ENCODE measurements at regions not wholly inside any gene's neighbourhood (a gene's known extent, or its start where the extent isn't known, plus 50 kb on each side); places are given as distances from the start of the nearest gene placed in this dataset.

- TF ChIP-seq CTCF (IDR thresholded peaks at IDR 0.05) (no peak), POLR2A (IDR thresholded peaks at IDR 0.05) (no peak)
Measured at GRCh38 chr7:106595922-106596321, 65.0 kb downstream of the CCDC71L start.
